WTC11 (cell line): ENCODE measurements at regions not wholly inside any gene's neighbourhood (a gene's known extent, or its start where the extent isn't known, plus 50 kb on each side); places are given as distances from the start of the nearest gene placed in this dataset.
"Not testable (repeated sequence)": the region's sequence is repeated elsewhere in the genome, so short reads cannot be mapped to it uniquely, and the experiment has no call there.

Experiments
- ATAC-seq: fragments of 200-7000 bp; cut with Tn5 transposase; 2 replicates; pipeline ENCODE4 v1.10.0; 2021; ENCODE audit warnings: mild to moderate bottlenecking, moderate library complexity
- CTCF ChIA-PET: fragments of 300-600 bp; sonication (Branson Sonifier 250); formaldehyde crosslinking; loops from one replicate; lab custom pipeline; 2021; ENCODE audit warnings: antibody characterized with exemption; lab: Charles Lee
- POLR2A ChIA-PET: fragments of 350-600 bp; sonication (Branson Sonifier 250); formaldehyde crosslinking; loops from one replicate; lab custom pipeline; 2021; ENCODE audit warnings: antibody characterized with exemption; lab: Charles Lee
- DNase-seq: peaks from one replicate; pipeline ENCODE4 v3.0.0; 2021; ENCODE audit warnings: low spot score
- H3K27ac Mint-ChIP-seq: 2 replicates; pipeline ENCODE4 v1.8.0; 2021; ENCODE audit warnings: mixed read lengths
- H3K27me3 Mint-ChIP-seq: 2 replicates; pipeline ENCODE4 v1.8.0; 2021; ENCODE audit warnings: low read depth, mild to moderate bottlenecking, moderate library complexity, mixed read lengths
- H3K36me3 Mint-ChIP-seq: 2 replicates; pipeline ENCODE4 v1.8.0; 2021; ENCODE audit warnings: mixed read lengths
- H3K4me1 Mint-ChIP-seq: 2 replicates; pipeline ENCODE4 v1.8.0; 2022; ENCODE audit warnings: mixed read lengths
- H3K4me3 Mint-ChIP-seq: 2 replicates; pipeline ENCODE4 v1.8.0; 2021; ENCODE audit warnings: mild to moderate bottlenecking, moderate library complexity, mixed read lengths
- H3K9me3 Mint-ChIP-seq: 2 replicates; pipeline ENCODE4 v1.8.0; 2021; ENCODE audit warnings: mixed read lengths
- CBFB ChIP-seq: sonication (generic); formaldehyde crosslinking; IDR thresholded peaks from 2 replicates; pipeline ENCODE4 v1.8.1; 2022; ENCODE audit warnings: mild to moderate bottlenecking, low read depth, missing genetic modification reagents
- CREM ChIP-seq: sonication (generic); formaldehyde crosslinking; IDR thresholded peaks from 2 replicates; pipeline ENCODE4 v1.8.1; 2022; ENCODE audit warnings: mild to moderate bottlenecking, missing genetic modification reagents, moderate library complexity
- ESRRA ChIP-seq: sonication (generic); formaldehyde crosslinking; IDR thresholded peaks from 2 replicates; pipeline ENCODE4 v1.8.1; 2022; ENCODE audit warnings: mild to moderate bottlenecking, missing genetic modification reagents, borderline replicate concordance
- ETV6 ChIP-seq: sonication (generic); formaldehyde crosslinking; IDR thresholded peaks from 2 replicates; pipeline ENCODE4 v1.8.1; 2022; ENCODE audit warnings: mild to moderate bottlenecking, missing genetic modification reagents
- FOXP1 ChIP-seq: sonication (generic); formaldehyde crosslinking; IDR thresholded peaks from 2 replicates; pipeline ENCODE4 v1.8.0; 2022; ENCODE audit warnings: missing genetic modification reagents, mild to moderate bottlenecking, moderate library complexity, borderline replicate concordance
- GRHL2 ChIP-seq: fragments of 250-450 bp; sonication (Bioruptor Pico); IDR thresholded peaks from 2 replicates; pipeline ENCODE4 v1.8.0; 2022; ENCODE audit warnings: mild to moderate bottlenecking, moderate library complexity; ENCODE audit not compliant: insufficient replicate concordance, severe bottlenecking
- NFYB ChIP-seq: sonication (generic); formaldehyde crosslinking; conservative IDR thresholded peaks from 2 replicates; pipeline ENCODE4 v1.8.0; 2022; ENCODE audit warnings: low read depth, missing genetic modification reagents
- NR1H2 ChIP-seq: sonication (generic); formaldehyde crosslinking; IDR thresholded peaks from 2 replicates; pipeline ENCODE4 v1.9.0; 2021; ENCODE audit warnings: mild to moderate bottlenecking, moderate library complexity, missing genetic modification reagents
- PRRX2 ChIP-seq: fragments of 250-450 bp; sonication (Bioruptor Pico); IDR thresholded peaks from 2 replicates; pipeline ENCODE4 v1.8.0; 2021; ENCODE audit warnings: mild to moderate bottlenecking
- SMAD4 ChIP-seq: sonication (generic); formaldehyde crosslinking; IDR thresholded peaks from 2 replicates; pipeline ENCODE4 v1.8.0; 2022; ENCODE audit warnings: mild to moderate bottlenecking, missing genetic modification reagents
- SOX15 ChIP-seq: fragments of 250-450 bp; sonication (Bioruptor Pico); IDR thresholded peaks from 2 replicates; pipeline ENCODE4 v1.9.0; 2021; ENCODE audit warnings: mild to moderate bottlenecking
- TEAD4 ChIP-seq: sonication (generic); formaldehyde crosslinking; IDR thresholded peaks from 2 replicates; pipeline ENCODE4 v1.8.0; 2022; ENCODE audit warnings: mild to moderate bottlenecking, missing genetic modification reagents
- ZNF121 ChIP-seq: sonication (generic); formaldehyde crosslinking; IDR thresholded peaks from 2 replicates; pipeline ENCODE4 v1.8.0; 2023; ENCODE audit warnings: missing genetic modification reagents
- ZNF138 ChIP-seq: sonication (generic); formaldehyde crosslinking; conservative IDR thresholded peaks from 2 replicates; pipeline ENCODE4 v1.8.1; 2022; ENCODE audit warnings: mild to moderate bottlenecking, moderate library complexity, missing genetic modification reagents
- ZNF263 ChIP-seq: sonication (generic); formaldehyde crosslinking; IDR thresholded peaks from 2 replicates; pipeline ENCODE4 v1.8.1; 2022; ENCODE audit warnings: low read depth, mild to moderate bottlenecking, moderate library complexity, missing genetic modification reagents
- ZNF423 ChIP-seq: fragments of 250-450 bp; sonication (Bioruptor Pico); IDR thresholded peaks from 2 replicates; pipeline ENCODE4 v2.1.2; 2022; ENCODE audit warnings: mild to moderate bottlenecking, moderate library complexity
- TF ChIP-seq, protein P1 (sequence below): fragments of 250-450 bp; sonication (Bioruptor Pico); IDR thresholded peaks from 2 replicates; pipeline ENCODE4 v2.1.2; 2022; ENCODE audit warnings: mild to moderate bottlenecking, moderate library complexity
- TF ChIP-seq, protein P2 (sequence below): fragments of 250-450 bp; sonication (Bioruptor Pico); conservative IDR thresholded peaks from 2 replicates; pipeline ENCODE4 v1.9.0; 2021; ENCODE audit warnings: mild to moderate bottlenecking
- TF ChIP-seq, protein P3 (sequence below): fragments of 250-450 bp; sonication (Bioruptor Pico); IDR thresholded peaks from 2 replicates; pipeline ENCODE4 v1.8.0; 2021; ENCODE audit warnings: mild to moderate bottlenecking
- TF ChIP-seq, protein P4 (sequence below): sonication (generic); formaldehyde crosslinking; IDR thresholded peaks from 2 replicates; pipeline ENCODE4 v1.8.1; 2023; ENCODE audit warnings: mild to moderate bottlenecking, missing genetic modification reagents
- TF ChIP-seq, protein P5 (sequence below): fragments of 200-600 bp; IDR thresholded peaks from 2 replicates; pipeline ENCODE4 v1.8.0; 2022; ENCODE audit warnings: antibody characterized with exemption

DNA sequence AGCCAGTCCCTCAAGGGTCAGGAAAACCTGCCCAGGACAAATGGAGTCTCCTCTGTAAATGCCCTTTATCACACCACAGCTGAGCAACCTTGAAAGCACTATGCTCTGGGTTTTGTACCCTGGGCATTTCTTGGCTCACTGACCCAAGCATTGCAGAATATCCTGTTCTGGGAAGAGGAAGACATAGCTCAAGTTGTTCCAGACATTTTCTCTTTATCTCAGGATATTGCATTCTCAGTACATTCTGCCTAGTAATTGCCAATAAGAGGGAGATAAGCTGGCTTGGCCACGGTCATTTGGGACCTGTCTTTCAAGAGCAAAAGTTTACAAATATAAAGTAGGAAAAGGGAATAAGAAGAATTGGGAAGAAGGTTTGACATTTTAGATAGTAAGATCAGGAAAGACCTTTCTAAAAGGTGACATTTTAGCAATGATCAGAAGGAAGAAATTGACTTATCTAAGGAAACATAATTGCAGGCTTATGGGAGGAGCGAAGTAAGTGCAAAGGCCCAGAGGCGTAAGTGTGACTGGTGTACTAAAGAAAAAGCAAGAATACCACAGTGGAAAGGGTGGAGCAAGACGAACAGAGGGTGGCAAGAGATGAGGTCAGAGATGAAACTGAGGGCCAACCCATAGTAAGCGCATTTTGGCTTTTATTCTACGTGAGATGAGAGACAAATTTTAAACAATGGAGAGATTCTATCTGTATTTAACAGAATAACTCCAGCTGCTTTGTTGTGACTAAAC, 394.0 kb upstream of the CXADR start (continued):
- TF ChIP-seq, protein P1, sequence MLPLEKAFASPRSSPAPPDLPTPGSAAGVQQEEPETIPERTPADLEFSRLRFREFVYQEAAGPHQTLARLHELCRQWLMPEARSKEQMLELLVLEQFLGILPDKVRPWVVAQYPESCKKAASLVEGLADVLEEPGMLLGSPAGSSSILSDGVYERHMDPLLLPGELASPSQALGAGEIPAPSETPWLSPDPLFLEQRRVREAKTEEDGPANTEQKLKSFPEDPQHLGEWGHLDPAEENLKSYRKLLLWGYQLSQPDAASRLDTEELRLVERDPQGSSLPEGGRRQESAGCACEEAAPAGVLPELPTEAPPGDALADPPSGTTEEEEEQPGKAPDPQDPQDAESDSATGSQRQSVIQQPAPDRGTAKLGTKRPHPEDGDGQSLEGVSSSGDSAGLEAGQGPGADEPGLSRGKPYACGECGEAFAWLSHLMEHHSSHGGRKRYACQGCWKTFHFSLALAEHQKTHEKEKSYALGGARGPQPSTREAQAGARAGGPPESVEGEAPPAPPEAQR (CRISPR knock-in tag): no peak
- no peak for TF ChIP-seq ZNF138
- no peak for TF ChIP-seq NFYB (CRISPR knock-in tag)
- no peak for TF ChIP-seq TEAD4
- TF ChIP-seq SOX15 (CRISPR knock-in tag): no peak
- TF ChIP-seq ETV6 (CRISPR knock-in tag): no peak
- no peak for TF ChIP-seq ZNF121 (CRISPR knock-in tag)
- no peak for TF ChIP-seq SMAD4 (CRISPR knock-in tag)

DNA sequence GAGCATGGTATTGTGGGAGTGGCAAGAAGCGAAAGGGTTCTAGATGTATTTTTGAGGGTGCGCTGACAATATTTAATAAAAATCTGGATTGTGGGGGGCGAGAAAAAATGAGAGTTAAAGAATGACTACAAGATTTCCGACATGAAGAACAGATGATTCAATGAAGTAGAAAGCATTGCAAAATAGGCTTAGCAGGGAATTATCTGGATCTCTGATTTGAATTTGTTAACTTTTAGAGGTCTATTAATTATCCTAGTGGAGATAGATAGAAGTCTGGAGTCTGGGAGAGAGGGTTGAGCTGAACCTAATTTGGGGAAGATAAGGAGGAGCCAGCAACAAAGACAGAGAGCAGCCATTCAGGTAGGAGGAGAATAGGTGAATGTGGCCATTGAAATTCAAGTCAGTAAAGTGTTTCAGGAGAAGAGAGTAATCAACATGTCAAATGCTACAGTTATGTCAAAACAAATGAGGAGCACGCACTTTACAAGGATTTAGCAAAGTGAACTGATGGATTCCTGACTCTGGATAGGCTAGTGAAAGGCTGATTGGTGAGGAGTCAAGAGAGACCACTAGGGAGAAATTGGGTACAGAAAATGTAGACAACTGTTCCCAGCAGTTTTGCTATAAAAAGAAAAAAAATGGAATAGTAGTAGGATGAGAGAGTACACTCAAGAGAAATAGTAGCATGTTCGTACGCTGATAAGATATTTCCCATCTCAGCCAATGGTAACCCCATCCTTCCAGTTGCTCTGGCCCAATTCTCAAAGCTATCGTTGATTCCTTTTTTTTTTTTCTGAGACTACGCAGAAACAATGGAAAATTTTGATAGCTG, 393.2 kb upstream of the CXADR start:
- DNase-seq: no peak
- H3K4me3 Mint-ChIP-seq: no peak overlapping the region
- H3K9me3 Mint-ChIP-seq: peaks cover 17% of the 10 kb centered on the region
- H3K27ac Mint-ChIP-seq: peak overlapping the region; percentile 33
- ChIA-PET POLR2A (interaction anchor here (0.6 kb wide), 1 partner anchor 190 kb away, joined by 7 read pairs; no protein-coding TSS in a partner anchor), CTCF (no interaction called here)
- no peaks in the 10 kb centered on the region for H3K27me3 Mint-ChIP-seq
- peaks cover 52% of the 10 kb centered on the region for H3K4me1 Mint-ChIP-seq
- peaks cover 15% of the 10 kb centered on the region for H3K36me3 Mint-ChIP-seq
- peak; percentile 98 for ATAC-seq
- TF ChIP-seq ZNF138 (no peak), NR1H2 (no peak), PRRX2 (CRISPR knock-in tag) (no peak), ESRRA (CRISPR knock-in tag) (no peak), CBFB (CRISPR knock-in tag) (no peak), ZNF263 (CRISPR knock-in tag) (no peak), CREM (CRISPR knock-in tag) (no peak)
- TF ChIP-seq, protein P2, sequence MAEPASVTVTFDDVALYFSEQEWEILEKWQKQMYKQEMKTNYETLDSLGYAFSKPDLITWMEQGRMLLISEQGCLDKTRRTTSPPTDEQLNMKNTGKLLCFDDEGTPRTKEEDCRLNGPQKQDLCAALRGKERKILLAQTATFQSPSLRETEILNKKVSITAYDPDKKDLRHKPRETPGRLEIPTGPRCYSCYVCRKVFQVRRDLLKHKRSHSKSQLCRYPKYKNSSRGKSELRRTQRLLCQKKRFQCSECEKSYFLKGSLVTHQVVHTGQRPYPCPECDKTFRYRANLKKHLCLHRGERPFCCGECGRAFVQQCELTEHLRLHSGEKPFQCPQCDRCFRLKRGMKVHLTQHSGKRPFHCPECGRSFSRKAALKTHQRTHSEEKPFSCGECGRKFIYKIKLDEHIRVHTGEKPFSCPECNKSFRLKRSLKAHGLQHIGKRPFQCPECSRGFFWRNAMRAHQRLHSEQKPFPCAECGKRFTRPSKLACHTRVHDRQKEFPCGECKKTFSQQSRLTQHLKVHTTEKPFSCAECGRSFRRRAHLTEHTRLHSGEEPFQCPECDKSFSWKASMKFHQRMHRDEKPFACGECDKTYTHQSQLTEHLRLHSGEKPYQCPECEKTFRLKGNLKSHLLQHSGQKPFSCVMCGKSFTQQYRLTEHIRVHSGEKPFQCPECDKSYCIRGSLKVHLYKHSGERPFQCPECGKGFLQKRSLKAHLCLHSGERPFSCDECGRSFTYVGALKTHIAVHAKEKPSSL (CRISPR knock-in tag): no peak

DNA sequence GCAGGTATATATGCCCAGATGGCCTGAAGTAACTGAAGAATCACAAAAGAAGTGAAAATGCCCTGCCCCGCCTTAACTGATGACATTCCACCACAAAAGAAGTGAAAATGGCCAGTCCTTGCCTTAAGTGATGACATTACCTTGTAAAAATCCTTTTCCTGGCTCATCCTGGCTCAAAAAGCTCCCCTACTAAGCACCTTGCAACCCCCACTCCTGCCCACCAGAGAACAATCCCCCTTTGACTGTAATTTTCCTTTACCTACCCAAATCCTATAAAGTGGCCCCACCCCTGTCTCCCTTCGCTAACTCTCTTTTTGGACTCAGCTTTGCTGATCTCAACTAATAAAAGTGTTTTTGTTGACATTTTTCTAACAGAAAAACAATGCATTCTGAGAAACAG, 385.4 kb upstream of the CXADR start:
- ATAC-seq, H3K4me3 Mint-ChIP-seq, CTCF ChIA-PET, H3K27ac Mint-ChIP-seq, DNase-seq, H3K9me3 Mint-ChIP-seq, H3K4me1 Mint-ChIP-seq, POLR2A ChIA-PET, H3K36me3 Mint-ChIP-seq, H3K27me3 Mint-ChIP-seq: not testable (repeated sequence)

DNA sequence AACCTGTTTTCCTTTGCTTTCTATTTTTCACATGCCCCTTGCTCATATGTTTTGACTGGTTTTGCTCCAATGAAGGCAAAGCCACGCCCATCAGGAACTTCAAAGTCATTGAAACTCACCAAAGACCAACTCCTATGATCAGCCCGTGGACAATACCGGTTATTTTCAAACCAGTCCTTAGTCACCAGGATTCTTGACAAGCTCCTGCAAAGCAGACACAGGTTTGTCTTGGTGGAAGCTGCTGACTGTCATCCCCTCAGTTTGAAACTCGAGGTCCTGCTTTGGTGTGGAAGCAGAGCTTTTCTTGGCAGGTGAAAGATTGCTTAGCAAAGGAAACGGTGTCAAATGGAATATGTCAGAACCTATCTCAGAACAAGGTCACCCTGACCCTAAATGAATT, 384.7 kb upstream of the CXADR start:
- Mint-ChIP-seq H3K27me3 (no peaks in the 10 kb centered on the region), H3K4me3 (no peak overlapping the region), H3K27ac (no peak overlapping the region; the same call in 1 of the 2 replicates), H3K9me3 (no peaks in the 10 kb centered on the region), H3K36me3 (no peaks in the 10 kb centered on the region), H3K4me1 (peaks cover 3% of the 10 kb centered on the region)
- POLR2A ChIA-PET: no interaction called here
- CTCF ChIA-PET: no interaction called here
- DNase-seq (no peak), ATAC-seq (no peak)
- no peak for TF ChIP-seq ETV6 (CRISPR knock-in tag)
- TF ChIP-seq, protein P3, sequence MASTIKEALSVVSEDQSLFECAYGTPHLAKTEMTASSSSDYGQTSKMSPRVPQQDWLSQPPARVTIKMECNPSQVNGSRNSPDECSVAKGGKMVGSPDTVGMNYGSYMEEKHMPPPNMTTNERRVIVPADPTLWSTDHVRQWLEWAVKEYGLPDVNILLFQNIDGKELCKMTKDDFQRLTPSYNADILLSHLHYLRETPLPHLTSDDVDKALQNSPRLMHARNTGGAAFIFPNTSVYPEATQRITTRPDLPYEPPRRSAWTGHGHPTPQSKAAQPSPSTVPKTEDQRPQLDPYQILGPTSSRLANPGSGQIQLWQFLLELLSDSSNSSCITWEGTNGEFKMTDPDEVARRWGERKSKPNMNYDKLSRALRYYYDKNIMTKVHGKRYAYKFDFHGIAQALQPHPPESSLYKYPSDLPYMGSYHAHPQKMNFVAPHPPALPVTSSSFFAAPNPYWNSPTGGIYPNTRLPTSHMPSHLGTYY (CRISPR knock-in tag): no peak
- TF ChIP-seq, protein P4, sequence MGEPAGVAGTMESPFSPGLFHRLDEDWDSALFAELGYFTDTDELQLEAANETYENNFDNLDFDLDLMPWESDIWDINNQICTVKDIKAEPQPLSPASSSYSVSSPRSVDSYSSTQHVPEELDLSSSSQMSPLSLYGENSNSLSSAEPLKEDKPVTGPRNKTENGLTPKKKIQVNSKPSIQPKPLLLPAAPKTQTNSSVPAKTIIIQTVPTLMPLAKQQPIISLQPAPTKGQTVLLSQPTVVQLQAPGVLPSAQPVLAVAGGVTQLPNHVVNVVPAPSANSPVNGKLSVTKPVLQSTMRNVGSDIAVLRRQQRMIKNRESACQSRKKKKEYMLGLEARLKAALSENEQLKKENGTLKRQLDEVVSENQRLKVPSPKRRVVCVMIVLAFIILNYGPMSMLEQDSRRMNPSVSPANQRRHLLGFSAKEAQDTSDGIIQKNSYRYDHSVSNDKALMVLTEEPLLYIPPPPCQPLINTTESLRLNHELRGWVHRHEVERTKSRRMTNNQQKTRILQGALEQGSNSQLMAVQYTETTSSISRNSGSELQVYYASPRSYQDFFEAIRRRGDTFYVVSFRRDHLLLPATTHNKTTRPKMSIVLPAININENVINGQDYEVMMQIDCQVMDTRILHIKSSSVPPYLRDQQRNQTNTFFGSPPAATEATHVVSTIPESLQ (CRISPR knock-in tag): no peak
- TF ChIP-seq GRHL2: no peak
- TF ChIP-seq FOXP1 (CRISPR knock-in tag): no peak
- no peak for TF ChIP-seq ZNF423 (CRISPR knock-in tag)
- TF ChIP-seq, protein P5, sequence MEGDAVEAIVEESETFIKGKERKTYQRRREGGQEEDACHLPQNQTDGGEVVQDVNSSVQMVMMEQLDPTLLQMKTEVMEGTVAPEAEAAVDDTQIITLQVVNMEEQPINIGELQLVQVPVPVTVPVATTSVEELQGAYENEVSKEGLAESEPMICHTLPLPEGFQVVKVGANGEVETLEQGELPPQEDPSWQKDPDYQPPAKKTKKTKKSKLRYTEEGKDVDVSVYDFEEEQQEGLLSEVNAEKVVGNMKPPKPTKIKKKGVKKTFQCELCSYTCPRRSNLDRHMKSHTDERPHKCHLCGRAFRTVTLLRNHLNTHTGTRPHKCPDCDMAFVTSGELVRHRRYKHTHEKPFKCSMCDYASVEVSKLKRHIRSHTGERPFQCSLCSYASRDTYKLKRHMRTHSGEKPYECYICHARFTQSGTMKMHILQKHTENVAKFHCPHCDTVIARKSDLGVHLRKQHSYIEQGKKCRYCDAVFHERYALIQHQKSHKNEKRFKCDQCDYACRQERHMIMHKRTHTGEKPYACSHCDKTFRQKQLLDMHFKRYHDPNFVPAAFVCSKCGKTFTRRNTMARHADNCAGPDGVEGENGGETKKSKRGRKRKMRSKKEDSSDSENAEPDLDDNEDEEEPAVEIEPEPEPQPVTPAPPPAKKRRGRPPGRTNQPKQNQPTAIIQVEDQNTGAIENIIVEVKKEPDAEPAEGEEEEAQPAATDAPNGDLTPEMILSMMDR: no peak
- no peak for TF ChIP-seq NR1H2
